ENCODE measurements at regions not wholly inside any gene's neighbourhood (a gene's known extent, or its start where the extent isn't known, plus 50 kb on each side); places are given as distances from the start of the nearest gene placed in this dataset.
"Not testable (repeated sequence)": the region's sequence is repeated elsewhere in the genome, so short reads cannot be mapped to it uniquely, and the experiment has no call there.

DNA sequence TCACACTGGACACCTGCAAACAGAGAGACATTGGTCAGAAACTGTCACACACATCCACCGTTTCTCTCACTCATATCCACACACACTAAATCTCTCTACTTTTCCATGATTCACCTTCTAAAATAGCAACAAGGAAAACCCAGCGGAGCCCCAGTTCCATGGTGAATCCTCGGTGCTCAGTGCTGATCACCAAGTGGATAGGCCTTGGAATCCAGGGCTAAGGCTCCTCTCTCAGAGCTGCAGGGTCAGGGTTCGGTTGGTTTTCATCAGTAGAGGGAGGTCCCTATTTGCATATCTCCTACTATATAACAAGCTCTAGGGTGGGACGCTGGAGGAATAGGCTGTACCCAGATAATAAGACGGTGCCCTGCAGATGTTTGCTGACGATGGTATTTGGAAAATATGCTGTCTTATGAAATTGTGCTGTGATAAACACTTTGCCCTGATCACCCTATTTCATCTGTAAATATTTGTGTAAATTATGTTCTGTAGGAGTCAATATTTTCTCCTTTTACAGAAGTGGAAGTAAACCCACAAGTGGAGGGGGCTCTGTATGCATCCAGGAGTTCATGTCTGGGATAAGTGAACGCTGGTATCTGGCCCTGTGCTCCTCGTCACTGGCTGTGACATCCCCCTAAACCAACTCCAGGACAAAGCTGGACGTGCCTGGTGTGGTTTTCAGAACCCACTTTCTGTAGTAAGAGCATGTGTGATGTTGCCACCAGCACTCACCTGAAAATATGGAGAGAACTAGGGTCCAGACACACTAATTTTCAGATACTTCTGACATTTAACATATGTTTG is 709.2 kb downstream of the TMEM121 start:
- no peak for DNase-seq (ENCODE audit: low spot score)

DNA sequence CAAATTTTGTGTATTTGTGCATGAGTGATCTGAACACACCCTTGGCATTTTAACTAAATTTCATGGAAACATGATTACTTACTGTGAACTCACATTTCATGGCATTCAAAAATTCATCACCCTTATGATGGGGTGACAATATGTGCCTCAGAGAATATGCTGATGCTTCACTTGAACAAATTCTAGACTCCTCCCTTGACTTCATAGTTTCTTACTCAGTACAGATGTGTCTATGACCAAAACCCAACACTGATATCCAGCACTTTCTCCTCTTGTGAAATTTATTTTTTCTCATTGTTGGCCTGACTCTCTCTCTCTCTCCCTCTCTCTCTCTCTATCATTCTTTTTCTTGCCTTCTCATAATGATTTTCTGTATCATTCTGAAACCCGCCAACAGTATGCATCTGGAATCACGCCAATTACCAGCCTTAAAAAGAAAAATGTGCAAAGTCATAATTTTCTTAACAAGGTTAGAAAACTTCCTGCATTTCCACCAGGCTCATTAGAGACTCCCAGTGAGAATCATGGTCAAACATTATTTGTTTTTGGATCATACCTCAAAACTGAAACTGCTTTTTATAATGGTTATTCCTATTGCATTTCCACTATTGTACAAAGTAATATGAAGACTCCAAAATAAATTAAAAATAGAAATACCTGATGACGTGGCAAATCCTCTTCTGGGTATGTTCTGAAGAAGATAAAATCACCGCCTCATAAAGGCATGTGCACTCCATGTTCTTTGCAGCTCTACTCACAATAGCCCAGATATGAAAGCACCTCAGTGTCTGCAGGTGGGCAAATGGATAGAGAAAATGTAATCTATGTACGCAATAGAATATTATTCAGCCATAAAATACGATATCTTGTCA is 722.2 kb downstream of the TMEM121 start:
- no peak for DNase-seq (ENCODE audit: low spot score)

DNA sequence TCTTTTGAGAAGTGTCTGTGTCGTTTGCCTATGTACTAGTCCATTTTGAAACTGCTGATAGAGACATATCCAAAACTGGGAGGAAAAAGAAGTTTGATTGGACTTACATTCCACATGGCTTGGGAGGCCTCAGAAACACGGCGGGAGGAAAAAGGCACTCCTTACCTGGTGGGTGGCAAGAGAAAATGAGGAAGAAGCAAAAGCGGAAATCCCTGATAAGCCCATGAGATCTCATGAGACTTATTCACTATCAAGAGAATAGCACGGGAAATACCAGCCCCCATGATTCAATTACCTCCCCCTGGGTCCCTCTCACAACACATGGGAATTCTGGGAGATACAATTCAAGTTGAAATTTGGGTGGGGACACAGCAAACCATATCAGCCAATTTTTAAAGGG is 727.6 kb downstream of the TMEM121 start:
- not testable (repeated sequence) for DNase-seq (ENCODE audit: low spot score)

DNA sequence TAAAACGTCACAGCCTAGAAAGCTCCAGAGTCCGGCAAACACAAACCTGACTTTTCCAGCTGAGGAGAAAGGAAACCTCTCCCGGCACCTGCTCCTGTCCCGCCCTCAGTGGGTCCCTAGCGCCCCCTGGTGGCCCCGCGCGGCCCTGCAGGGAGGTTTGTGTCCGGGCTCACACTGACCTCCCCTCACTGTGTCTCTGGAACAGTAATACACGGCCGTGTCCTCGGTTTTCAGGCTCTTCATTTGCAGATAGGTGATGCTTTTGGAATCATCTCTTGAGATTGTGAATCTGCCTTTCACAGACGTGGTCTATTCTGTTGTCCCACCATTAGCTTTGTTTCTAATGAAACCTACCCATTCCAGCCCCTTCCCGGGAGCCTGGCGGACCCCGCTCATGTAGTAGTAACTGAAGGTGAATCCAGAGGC is 731.2 kb downstream of the TMEM121 start:
- not testable (repeated sequence) for DNase-seq (ENCODE audit: low spot score)

DNA sequence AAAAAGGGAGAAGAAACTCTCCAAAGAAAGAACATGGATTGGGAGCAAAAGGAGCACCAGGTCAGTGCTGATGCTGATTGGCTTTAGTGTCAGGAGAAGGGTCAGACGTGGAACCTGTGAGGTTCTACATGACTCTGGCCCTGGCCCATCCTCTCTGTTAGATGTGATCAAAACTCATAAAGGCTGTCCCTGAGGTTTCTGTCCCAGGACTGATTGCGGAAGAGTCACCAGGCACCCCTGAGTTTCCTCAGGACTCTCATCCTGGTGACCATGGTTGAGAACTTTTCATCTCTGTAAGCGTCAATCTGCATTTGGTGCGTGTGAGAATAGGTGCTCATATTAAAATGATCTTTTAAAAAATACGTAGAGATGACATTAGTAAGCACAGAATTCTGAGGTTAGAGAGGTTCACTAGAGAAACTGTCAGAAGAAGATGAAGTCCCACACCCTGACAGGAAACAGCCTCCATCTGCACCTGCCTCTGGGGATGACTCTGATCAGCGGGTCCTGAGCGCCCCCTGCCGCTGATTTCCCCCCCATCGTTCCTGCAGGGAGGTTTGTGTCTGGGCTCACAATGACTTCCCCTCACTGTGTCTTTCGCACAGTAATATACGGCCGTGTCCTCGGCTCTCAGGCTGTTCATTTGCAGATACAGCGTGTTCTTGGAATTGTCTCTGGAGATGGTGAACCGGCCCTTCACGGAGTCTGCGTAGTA is 741.8 kb downstream of the TMEM121 start:
- DNase-seq (ENCODE audit: low spot score): no peak

DNA sequence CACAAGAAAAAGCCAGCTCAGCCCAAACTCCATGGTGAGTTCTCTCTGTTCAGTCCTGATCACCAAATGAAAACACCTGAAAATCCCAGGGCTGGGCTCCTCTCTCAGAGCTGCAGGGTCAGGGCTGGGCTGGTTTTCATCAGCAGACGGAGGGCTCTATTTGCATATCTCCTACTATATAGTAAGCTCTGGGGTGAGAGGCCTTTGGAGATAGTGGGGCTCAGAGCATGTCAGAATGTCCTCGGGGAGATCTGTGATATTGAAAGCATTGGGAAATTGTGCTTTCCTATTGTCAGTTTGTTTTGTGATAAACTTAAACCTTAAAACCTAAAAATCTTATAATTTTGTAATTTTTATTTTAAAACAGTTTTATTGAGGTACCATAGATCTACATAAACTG is 742.6 kb downstream of the TMEM121 start:
- no peak for DNase-seq (ENCODE audit: low spot score)

DNA sequence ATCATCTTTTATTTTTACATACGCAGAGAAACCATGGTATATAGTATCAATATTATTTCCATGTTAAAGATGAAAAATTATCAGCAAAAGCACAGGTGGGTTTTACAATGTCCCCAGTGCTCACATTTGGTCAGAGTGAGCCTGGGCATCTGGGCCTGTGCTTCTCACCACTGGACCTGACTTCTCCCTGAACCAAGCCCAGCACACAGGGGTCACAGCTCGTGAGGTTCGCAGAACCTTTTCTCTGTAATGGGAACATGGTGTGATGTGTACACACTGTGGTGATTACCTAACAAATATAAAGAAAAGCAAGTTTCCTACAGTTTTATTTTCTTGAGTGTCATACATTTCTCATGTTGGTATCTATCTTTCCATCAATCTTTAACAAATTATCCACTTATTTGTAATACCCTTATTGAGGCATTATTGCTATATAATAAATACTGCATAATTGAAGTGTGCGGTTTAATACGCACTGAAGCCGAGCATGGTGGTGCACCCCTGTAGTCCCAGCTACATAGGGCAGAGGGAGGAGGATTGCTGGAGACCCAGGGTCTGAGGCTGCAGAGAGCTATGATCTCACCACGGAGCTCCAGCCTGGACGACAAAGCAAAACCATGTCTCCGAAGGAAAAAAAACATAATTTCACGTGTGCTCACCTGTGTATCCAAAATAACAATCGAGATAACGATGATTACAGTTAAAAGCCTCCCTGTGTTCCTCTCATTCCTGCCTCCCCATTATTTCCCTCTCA is 743.2 kb downstream of the TMEM121 start:
- no peak for DNase-seq (ENCODE audit: low spot score)

DNA sequence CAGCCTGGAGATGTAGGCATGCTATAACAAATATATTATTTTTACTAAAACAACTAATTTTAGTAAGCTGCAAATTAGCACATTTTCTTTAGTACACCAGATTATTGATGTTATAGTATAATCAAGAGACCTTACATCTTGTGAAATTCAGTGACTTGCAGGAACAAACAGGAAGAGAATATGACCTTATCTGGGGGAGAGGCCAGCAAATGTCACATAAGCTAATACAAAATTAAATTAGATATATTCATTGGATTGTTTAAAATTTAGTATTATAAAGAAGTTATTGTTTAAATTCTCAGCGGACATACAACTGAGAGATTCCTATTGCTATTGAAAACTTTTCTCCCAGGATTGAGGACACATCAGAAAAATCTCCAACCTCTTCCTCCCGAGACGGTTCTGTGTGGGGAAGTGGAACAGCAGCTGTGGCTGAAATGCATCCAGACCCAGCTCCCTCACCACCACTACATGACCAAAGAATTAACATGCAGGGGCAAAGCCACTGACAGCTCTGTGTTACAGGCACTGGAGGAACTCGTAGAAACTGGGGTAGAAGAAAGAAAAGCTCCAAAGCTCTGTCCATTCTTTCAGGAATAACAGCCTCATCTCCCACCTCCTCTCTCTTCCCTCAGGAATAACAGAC is 744.2 kb downstream of the TMEM121 start:
- not testable (repeated sequence) for DNase-seq (ENCODE audit: low spot score)

DNA sequence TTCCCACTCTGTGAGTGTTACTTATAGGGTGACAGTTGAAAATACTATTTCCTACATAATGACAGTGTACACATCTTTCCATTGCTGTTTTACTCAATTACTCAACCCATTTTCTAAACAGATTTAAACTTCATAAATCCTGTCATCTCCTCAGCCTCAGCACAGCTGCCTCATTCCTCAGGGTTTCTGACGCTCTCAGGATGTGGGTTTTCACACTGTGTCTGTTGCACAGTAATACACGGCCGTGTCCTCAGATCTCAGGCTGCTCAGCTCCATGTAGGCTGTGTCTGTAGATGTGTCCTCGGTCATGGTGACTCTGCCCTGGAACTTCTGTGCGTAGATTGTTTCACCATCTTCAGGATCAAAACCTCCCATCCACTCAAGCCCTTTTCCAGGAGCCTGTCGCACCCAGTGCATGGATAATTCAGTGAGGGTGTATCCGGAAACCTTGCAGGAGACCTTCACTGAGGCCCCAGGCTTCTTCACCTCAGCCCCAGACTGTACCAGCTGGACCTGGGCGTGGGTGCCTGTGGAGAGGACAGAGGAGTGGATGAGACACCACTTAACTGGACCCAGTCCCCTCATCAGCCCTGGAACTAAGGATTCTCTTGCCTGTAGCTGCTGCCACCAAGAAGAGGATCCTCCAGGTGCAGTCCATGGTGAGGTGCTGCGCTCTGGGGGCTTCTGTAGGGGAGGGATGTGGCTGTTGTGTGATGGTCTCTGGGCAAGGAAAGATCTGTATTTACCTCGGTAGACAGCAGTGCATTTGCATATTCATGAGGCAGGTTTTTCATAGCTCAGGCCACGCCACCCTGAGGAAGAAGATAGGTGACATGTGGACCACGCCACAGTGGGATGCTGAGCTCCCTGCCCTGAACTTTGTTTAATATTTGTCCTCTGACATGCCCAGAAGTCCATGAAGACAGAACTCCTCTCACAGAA is 750.2 kb downstream of the TMEM121 start:
- DNase-seq (ENCODE audit: low spot score): no peak

DNA sequence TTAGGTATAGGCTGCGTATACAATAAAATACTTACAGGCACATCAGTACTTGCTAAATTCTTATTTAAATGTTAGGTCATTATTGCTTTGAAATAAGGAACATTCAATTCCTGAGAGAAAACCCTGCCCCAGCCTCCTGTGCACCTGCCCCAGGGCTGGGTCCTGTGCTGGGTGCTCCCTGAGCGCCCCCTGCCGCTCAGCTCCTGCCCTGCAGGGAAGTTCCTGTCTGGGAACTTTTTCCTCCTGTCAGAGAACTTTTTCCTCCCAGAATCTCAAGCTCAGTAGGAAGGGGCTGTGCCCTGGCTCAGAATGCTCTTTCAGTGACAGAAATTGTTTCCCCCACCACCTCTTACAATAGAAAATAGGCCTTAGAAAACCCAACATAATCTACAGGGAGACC is 751.1 kb downstream of the TMEM121 start:
- DNase-seq (ENCODE audit: low spot score): no peak

DNA sequence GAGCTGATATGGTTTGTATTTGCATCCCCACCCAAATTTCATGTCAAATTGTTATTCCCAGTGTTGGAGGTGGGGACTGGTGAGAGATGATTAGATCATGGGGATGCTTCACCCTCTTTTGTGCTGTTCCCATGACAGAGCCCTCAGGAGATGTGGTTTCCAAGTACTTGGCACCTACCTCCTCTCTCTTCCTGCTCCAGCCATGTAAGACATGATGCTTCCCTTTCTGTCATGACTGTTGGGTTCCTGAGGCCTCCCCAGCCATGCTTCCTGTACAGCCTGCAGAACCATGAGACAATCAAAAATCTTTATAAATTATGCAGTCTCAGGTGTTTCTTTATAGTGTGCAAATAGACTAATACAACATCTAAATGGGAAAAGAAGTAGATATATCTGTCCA is 754.5 kb downstream of the TMEM121 start:
- DNase-seq (ENCODE audit: low spot score): no peak

DNA sequence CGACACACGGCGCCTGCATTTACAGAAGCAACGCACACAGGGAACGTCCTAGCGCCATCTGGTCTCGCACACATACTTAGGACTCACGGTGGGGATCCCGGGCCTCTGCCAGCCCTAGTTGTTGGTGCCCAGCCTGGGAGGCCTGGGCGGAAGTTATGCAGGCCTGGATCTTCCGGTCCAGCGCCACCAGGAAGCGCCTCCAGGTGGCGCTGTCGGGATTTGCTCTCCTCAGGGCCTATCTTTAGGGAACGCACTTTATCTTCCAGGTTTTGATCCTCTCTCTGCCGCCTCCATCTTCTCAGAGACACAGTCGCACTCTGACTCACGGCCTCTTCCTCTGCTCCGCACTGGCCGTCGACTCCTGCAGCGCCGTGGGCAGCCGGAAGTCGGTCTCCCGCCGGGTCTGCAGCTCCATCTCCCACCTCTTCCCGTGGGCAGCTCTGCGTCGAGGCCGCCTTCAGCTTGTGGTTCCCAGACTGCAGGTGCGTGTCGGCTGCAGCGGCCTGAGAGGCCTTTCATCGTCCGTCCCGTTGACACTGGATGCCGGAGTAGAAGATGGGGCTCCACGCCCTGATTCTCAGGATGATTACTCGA is 760.4 kb downstream of the TMEM121 start:
- no peak for DNase-seq (ENCODE audit: low spot score)

DNA sequence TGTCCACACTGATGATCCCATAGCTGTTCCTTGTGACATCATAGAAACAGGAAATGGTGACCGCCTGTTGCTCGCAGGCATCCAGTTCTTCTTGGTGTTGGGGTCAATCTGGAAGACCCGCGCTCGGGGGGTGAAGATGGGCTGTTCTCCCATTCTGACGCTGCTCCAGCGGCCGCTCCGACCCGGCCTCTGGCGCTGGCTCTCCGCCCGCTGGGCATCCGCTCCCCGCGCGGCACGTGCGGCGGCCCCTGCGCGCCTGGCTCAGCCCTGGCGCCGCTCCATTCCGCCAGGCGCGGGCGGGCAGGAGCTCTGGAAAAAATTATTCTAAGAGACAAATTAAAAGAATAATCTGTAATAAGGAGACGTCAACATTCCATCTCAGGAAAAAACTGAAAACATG is 761.1 kb downstream of the TMEM121 start:
- DNase-seq (ENCODE audit: low spot score): no peak

DNA sequence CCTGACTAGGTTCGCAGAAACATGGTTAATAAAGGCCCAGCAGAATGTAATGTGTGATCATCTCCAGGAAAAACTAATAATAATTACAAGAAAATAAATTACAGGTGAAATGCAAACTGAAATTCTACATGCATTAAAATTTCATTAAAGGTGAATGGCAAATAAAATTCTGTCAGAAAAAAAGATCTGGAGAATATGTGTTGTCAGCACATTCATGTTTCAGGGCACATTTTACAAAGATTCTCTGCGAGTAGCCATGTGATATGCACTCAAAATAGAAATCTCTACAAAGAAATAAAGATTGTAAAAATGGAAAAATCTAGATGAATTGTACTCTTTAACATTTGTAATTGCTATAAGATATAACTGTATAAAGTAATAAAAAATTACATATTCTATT is 765.2 kb downstream of the TMEM121 start:
- no peak for DNase-seq (ENCODE audit: low spot score)

DNA sequence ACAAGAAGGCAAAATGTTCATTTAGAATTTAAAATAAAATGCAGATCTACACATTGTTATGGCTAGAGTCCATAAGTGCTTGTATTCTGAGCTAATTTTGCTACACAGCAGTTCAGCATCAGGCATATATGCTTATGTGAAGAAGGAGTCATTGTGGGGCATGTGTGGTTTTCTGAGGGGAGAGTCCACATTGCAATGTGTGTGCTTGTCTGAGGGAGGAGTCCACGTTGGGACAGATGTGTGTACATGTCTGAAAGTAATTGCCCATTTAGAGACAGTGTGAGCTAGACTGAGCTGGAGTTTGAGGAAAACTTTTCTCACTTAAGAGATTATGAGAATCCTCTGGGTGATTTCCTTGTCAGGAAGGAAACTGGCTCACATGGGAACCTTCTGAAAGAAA is 767.9 kb downstream of the TMEM121 start:
- no peak for DNase-seq (ENCODE audit: low spot score)

DNA sequence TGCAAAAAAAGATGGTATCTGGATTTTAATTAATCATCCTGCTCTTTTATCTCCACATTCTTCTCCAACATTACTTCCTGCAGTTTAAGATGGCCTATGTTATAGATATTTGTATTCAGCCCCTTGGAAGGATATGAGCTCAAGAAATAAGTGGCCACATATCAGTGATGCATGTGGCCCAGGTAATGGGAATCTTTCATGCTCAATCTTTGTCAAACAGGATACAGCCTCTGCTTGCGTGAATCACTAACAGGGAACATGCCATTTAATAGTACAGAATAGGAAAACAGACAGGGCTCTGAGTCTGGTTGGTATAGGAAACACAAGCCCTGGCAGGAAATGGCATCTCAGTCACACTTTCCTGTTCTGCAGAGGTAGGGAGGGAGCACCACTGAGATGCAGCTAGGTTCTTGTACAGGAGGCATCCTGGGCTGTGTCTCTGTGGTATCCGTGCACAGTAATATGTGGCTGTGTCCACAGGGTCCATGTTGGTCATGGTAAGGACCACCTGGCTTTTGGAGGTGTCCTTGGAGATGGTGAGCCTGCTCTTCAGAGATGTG is 774.6 kb downstream of the TMEM121 start:
- not testable (repeated sequence) for DNase-seq (ENCODE audit: low spot score)

DNA sequence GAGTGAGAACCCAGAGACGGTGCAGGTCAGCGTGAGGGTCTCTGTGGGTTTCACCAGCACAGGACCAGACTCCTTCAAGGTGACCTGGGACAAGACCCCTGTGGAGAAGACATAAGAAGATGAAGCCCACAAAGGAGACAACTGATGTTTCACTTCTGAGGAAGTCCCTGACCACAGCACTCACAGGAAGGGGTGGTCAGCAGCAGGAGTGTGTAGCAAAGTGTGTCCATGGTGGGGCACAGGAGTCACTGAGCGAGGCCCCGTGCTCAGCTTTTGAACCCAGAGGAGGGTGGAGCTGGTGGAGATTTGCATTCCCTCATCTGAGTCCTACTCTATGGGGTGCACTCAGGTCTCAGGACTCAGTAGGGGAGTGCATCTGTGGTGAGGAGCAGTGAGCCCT is 775.2 kb downstream of the TMEM121 start:
- DNase-seq (ENCODE audit: low spot score): not testable (repeated sequence)

DNA sequence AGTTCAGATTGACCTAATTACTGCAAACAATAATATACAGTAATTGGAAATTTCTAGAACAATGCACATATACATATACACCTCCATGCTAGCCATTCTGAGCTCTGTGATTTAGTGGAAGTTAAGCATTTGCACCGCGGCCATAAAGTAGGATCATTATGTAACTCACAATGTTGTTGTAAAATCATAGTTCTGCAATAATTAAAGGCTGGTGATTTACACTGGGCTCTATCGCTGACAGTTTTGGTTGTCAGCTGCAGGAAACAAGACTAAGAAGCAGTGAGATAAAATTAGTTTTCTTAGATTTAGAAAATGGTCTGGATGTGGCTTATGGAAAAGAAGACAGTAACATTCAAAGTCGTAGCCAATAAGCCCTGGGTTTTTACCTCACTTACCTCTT is 776.3 kb downstream of the TMEM121 start:
- no peak for DNase-seq (ENCODE audit: low spot score)

DNA sequence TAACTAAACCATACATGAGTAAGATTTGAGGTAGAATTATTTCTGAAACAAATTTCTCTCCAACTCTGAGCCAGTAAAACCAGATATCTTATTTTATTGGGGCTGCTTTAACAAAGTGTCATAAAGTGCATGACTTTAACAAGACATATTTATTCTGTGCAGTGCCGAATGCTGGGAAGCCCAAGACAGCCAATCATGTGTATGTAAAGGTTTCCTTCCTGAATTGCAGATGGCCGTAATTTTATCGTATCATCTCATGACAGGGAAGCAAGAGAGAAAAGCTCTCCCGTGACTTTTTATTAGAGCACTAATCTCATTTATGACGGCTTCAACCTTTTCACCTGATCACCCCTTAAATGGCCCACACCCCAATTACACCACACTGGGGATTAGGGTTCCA is 777.9 kb downstream of the TMEM121 start:
- no peak for DNase-seq (ENCODE audit: low spot score)

Data from left forelimb (tissue), 1 donor.